ENCODE measurements at regions not wholly inside any gene's neighbourhood (a gene's known extent, or its start where the extent isn't known, plus 50 kb on each side); places are given as distances from the start of the nearest gene placed in this dataset.

DNA sequence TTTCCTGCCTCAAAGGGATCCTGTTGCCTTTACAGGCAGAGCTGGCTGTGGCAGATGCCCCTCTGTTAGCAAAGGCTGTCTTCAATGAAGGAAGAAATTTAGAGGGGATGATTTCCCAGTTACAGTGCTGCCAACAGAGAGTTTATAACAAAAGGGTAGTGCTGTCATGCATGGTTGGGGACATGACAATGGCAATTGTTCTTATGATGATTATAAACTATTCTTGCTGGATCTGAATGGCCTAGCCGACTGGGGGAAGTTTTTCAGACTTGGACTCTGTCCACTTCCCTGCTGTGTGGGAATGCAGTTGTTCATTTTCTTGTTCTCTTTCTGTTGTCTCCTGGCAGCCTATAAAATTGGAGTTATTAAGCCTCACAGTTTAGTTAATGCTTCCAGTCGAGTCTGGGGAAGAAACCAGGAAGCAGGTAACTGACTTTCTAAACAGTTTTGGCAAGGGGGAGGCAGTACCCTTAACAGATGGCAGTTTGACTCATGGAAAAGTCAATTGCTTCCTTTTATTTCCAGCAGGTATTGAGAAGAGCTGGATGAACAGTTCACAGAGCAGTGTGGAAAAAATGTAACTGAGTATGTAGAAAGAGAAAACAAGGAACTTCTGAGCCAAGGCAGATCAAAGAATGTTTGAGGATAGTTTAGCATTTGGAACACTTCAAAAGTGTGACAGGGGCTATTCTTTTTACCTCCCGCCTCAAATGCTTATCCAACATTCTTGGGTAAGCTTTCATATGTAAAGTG lies 582.6 kb downstream of the RAPGEF2 start:
- TF ChIP-seq, protein P1, sequence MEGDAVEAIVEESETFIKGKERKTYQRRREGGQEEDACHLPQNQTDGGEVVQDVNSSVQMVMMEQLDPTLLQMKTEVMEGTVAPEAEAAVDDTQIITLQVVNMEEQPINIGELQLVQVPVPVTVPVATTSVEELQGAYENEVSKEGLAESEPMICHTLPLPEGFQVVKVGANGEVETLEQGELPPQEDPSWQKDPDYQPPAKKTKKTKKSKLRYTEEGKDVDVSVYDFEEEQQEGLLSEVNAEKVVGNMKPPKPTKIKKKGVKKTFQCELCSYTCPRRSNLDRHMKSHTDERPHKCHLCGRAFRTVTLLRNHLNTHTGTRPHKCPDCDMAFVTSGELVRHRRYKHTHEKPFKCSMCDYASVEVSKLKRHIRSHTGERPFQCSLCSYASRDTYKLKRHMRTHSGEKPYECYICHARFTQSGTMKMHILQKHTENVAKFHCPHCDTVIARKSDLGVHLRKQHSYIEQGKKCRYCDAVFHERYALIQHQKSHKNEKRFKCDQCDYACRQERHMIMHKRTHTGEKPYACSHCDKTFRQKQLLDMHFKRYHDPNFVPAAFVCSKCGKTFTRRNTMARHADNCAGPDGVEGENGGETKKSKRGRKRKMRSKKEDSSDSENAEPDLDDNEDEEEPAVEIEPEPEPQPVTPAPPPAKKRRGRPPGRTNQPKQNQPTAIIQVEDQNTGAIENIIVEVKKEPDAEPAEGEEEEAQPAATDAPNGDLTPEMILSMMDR (IDR thresholded peaks at IDR 0.05; ENCODE audit: low read length), result no peak
- TF ChIP-seq EZH2phosphoT487 (IDR thresholded peaks at IDR 0.05; ENCODE audit: low read length) (no peak), EZH2 (optimal IDR thresholded peaks at IDR 0.05; ENCODE audit: low read depth, low read length) (no peak)

Data from MM.1S (cell line).